GM19240 (cell line): ENCODE measurements at regions not wholly inside any gene's neighbourhood (a gene's known extent, or its start where the extent isn't known, plus 50 kb on each side); places are given as distances from the start of the nearest gene placed in this dataset.
A peak's percentile ranks its signal among the peaks of the same experiment; 100 is the strongest.

ENCODE experiments used
- DNase-seq: peaks from one replicate; pipeline ENCODE4 v3.0.0; 2011; ENCODE audit warnings: low spot score; ENCODE audit not compliant: insufficient read length

GRCh38 chr6:105769197-105769596 lies 316.9 kb upstream of the PRDM1 start:
- no peak for DNase-seq

DNA sequence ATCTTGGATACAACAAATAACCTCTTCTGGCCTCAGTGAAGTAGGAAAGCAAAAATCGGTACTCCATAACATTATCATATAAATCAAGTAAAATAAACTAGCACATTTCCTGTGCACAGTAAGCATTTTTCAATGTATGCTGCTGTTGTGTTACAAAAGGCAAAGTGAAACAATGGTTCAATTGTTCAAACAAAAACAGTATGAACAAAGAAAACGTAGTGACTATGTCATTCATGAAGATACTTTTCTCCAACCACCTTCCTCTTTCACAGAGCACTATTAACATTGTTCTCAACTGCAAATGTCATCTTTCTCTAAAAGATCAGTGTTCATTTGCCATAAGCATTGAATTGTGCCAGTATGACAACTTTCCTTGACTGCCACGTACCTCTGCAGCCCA lies 318.6 kb upstream of the PRDM1 start:
- no peak for DNase-seq

DNA sequence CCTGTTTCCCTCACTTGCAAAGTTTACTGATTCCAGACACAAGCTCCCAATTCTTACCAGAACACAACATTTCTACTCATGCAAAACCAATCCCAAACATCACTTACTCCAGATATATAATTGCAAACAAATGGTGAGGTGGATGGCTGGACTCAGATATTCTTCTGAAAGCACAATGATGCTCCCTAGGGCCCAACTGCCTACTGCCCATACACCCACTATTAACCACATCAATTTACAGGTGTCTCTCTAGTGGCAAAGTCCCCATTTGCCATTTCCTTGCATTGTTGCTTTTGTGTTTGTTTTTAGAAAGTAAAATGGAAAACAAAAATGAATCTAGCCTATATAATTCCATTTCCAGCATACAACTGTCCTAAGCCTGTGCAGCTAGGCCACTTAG lies 320.9 kb upstream of the PRDM1 start:
- DNase-seq: no peak

DNA sequence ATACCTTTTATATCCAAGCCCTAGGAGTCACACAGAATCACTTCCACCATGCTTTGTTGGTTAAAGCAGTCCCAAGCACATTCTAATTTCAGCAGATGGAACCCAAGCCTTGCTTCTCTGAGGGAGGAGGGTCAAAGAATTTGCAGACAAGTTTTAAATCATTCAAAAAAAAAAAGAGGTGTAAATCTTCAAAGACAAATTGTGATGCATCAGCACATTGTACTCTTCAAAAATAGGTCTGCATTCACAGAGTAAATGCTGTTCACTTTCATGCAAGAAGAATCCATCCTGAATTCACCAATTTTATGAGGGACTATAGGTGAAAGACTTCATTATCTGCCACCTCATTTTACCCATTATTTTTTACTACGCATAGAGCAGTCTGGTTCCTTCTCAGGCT lies 321.8 kb upstream of the PRDM1 start:
- DNase-seq: no peak

- no peak for DNase-seq
Measured at GRCh38 chr6:105763866-105764265, 322.3 kb upstream of the PRDM1 start.

DNA sequence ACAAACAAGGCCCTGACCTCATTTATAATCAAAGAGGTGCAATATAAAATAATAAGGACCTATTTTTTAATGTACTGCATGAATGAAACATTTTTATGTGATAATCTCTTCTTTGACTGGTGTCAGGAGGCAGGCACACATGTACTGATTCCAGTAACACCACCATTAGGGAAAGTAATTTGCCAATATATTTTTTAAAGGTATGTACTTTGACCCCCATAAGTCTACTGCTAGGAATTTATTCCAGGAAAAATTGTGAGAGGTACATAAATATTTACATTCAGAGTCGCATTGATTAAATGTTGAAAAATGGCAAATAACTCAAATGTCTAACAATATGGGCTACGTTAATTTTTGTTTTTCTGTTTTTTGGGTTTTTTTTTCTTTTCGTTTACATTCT lies 325.4 kb upstream of the PRDM1 start:
- no peak for DNase-seq

DNA sequence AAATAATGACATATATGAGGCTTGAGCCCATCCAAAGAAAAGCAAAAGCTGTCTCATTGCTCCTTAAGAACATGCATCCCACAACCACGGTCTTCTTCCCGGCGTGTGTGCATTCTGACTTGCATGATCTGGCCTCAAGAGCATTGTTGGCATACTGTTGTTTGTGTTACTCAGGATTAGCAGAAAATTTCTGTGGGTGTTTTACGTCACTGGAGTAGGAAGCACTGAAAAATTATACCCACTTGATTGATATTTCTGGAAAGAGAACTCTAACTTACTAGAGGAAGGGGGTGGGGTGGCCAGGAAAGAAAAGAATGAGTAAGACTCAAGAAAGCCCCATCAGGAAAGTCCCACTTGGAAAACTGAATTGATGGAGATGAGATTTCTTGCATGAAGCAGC lies 326.2 kb upstream of the PRDM1 start:
- no peak for DNase-seq

DNA sequence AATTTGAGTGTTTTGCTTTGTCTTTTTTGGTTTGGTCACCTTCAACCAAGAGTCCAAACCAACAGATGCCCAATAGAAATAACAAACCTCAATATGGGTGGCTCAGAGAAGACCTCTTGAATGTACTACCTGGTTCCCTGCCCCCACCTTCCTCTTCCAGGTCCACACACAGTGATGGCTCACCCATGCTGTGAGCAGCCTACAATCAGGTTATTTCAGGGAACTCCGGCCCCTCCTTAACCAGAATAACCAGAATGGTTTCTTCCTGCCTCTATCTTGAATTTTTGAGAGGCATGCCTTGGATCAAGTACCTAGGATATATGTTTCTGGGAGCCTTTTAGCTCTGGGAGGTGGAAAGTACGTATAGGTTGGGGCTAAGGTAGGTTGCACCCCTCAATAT lies 327.1 kb upstream of the PRDM1 start:
- no peak for DNase-seq

DNA sequence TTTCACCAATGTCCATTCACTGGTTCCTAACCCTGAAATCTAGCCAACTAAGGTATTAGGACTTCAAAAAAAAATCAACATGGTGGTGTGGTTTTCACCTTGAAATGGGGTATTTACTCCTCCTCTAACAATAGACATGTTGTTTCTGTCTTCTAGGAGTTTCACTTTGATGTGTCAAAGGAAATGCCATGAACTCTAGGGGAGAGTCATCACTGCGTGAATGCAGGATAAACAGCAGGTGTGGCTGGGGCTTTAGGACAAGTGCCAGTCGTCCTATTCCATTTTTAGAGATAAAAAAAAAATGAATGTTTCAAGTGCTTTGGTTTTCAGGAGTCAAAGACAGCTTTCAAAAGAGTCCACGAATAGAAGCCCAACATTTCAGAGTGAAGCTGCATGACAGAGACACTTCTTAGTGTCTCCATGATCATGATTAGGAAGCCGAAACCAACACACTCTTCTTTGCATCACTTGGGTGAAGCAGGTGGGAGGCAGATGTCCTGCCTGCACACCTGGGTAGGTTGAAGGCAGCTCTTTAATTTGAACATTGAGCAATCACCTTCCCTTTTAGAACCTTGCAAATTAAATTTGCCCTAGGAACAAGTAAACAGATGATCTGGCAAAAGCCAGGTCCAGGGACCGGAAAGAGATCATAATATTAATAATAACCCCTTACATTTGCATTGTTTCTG lies 328.5 kb upstream of the PRDM1 start:
- DNase-seq: peak; percentile 30

DNA sequence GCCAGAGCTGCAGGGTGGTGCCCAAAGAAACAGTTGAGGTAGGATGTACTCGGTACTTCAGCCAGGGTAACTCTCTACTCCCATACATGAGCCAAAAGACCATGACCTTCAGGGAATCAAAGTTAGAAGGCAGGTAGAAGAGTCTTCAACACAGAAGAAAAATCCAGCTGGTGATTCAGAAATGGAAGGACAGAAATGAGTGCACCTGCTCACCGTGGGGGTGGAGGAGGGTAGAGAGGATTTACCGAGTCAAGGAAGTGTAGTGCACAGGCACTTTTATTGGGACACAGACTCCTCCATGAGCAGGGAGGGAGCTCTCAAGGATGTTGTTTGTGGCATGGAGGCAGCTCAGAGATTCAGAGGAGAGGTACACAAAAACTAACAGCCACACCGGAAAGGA lies 330.3 kb upstream of the PRDM1 start:
- no peak for DNase-seq

DNA sequence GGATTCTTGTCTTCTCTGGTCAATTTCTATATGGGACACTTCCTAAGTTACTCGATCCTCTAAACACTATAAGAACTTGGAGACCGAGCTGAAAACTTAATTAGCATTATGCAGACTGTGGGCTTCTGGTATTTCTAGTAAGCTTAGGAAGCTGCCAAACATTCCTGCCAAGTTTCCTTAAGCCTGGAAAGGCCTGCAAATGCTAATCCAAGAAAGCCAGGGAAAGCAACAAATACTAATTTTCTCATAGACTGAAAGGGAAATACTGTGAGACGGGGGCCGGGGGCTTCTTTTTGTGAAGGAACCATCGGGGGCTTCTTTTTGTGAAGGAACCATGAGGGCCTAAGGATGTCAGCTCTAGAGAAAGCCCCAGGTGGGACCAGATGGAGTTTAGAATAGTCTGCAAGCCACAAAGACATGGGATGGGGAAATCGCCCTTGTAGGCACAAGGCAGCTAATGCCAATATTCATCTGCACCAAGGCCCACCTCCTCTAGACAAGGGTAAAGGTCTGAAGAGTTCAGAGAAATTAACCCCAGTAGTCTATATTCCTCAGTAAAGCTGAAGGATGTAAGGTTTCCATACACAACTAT lies 332.4 kb upstream of the PRDM1 start:
- no peak for DNase-seq

DNA sequence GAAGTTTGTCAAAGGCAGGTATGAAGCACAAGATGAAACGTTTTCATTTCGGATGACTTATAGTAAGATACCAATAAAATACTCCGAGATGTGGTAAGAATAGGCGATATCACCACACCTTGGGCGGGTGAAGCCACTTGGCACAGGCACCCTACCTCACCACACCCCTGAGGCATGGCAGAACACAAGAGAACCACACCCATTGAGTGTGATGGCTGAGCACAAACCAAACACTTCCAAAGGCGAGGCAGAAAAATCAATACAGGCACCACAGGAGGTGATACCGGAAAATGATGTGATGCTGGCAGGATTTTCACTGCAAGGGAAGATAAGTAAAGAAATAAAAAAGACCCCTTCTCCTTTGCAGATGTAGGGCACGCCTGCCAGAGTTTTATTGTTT lies 332.9 kb upstream of the PRDM1 start:
- no peak for DNase-seq

GRCh38 chr6:105750089-105750488 lies 336.0 kb upstream of the PRDM1 start:
- DNase-seq: no peak

- no peak for DNase-seq
Measured at GRCh38 chr6:105748737-105749161, 337.4 kb upstream of the PRDM1 start.

DNA sequence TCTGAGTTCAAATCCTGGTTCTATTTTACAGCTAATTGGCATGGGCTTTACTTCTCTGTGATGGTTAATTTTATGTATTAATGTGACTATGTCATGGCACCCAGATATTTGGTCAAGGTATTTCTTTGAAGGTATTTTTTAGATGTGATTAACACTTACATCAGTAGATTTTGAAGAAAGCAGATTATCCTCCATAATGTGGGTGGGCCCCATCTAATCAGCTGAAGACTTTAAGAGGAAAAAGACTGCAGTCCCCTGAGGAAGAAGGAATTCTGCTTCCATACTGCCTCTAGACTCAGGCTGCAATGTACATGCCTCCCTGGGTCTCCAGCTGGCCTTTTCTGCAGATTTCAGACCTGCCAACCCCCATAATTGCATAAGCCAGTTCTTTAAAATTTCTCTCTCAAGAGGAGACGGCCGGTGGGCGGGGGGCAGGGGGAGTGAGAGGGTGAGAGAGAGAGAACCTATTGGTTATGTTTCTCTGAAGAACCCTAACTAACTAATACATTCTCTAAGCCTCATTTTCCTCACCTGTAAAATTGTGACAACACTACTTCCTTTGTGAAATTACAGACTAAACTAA lies 338.2 kb upstream of the PRDM1 start:
- DNase-seq: no peak

GRCh38 chr6:105746509-105746908 lies 339.6 kb upstream of the PRDM1 start:
- DNase-seq: no peak

- DNase-seq: no peak
Measured at GRCh38 chr6:105746130-105746505, 340.0 kb upstream of the PRDM1 start.

- no peak for DNase-seq
Measured at GRCh38 chr6:105745464-105746129, 340.5 kb upstream of the PRDM1 start.

DNA sequence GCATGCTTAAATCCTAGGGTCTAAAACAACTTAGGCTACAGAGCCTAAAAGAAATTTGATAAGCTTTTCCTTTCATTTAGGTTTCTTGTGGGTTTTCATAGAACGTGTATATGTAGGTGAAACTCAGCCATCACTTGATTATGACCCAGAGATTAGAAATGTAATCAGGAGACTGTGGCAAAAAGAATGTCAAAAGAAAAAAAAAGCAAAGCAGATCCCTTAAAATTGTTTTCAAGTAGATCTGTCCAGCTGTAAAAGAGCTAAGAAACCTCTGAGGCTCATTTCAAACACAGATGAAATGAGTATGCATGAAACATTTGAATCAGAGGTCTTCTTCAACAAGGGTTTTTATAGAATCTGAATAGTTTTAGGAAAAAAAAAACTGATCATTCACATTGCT lies 341.3 kb upstream of the PRDM1 start:
- DNase-seq: no peak

- DNase-seq: no peak
Measured at GRCh38 chr6:105740946-105741645, 338.2 kb upstream of the PREP start.

GRCh38 chr6:105739764-105740163 lies 336.9 kb upstream of the PREP start:
- DNase-seq: no peak

- DNase-seq: no peak
Measured at GRCh38 chr6:105733556-105734162, 330.8 kb upstream of the PREP start.
